ENCODE measurements at regions not wholly inside any gene's neighbourhood (a gene's known extent, or its start where the extent isn't known, plus 50 kb on each side); places are given as distances from the start of the nearest gene placed in this dataset.

GRCh38 chr18:78697446-78697845 lies 282.2 kb upstream of the SALL3 start:
- no peaks in the 10 kb centered on the region for H4K20me1 ChIP-seq (ENCODE audit: insufficient read depth, low read length)
- FAIRE-seq (no peak), ATAC-seq (no peak), DNase-seq (ENCODE audit: low spot score) (no peak)
- TF ChIP-seq NFE2 (CRISPR knock-in tag; IDR thresholded peaks at IDR 0.05) (no peak), BRF2 (CRISPR knock-in tag; IDR thresholded peaks at IDR 0.05) (no peak), DZIP1 (CRISPR knock-in tag; IDR thresholded peaks at IDR 0.05) (no peak), ZNF235 (CRISPR knock-in tag; IDR thresholded peaks at IDR 0.05; ENCODE audit: borderline replicate concordance) (no peak), ZNF598 (CRISPR knock-in tag; IDR thresholded peaks at IDR 0.05; ENCODE audit: borderline replicate concordance) (no peak)
- no peak overlapping the region for H3K9ac ChIP-seq (ENCODE audit: insufficient read depth, low read depth, low read length)
- ChIA-PET CTCF (ENCODE audit: low intra/inter-chr PET ratio, low total read pairs) (no interaction called here), POLR2A (no interaction called here)
- no peaks in the 10 kb centered on the region for H3K9me3 ChIP-seq (ENCODE audit: low read length)
- in situ Hi-C loops (cut with HindIII; ENCODE audit: extremely low pct_ligation_motif_present, low pct_unique_long_range_greater_than_20kb) (no loop called here), intact Hi-C loops (cut with micrococcal nuclease; ENCODE audit: unreplicated experiment) (no loop called here)
- no peak overlapping the region for H2AFZ ChIP-seq (ENCODE audit: low read length)
- H3K4me3 ChIP-seq (replicated peaks in 1 of 3; ENCODE audit: insufficient read depth in 1 of 3, low read depth in 2 of 3, low read length in 3 of 3) = no peak overlapping the region
- no peak overlapping the region for H3K27ac ChIP-seq (ENCODE audit: extremely low read length, insufficient read depth, low read length)
- no peaks in the 10 kb centered on the region for H3K36me3 ChIP-seq (replicated peaks in 1 of 2; ENCODE audit: control insufficient read depth in 1 of 2, insufficient read depth in 2 of 2, low read length in 2 of 2)
- peaks cover 7 to 33% of the 10 kb centered on the region in 2 experiments; a peak in 4 of 5 replicates for H3K27me3 ChIP-seq (ENCODE audit: control insufficient read depth in 1 of 2, insufficient read depth in 2 of 2, low read length in 2 of 2)
- H3K79me2 ChIP-seq (ENCODE audit: insufficient read depth, low read length) = no peaks in the 10 kb centered on the region
- no peak overlapping the region for H3K4me2 ChIP-seq (ENCODE audit: low read depth, low read length)
- no TSS peak for BruUV-seq (replicated peaks)
- WGBS (ENCODE audit: low lambda C conversion rate) = 18% methylated on average over 10 of the region's 10 CpGs
- H3K4me1 ChIP-seq (ENCODE audit: insufficient read depth, low read length) = no peaks in the 10 kb centered on the region

- no peak overlapping the region for H3K4me3 ChIP-seq (replicated peaks in 1 of 3; ENCODE audit: insufficient read depth in 1 of 3, low read depth in 2 of 3, low read length in 3 of 3)
- intact Hi-C loops (cut with micrococcal nuclease; ENCODE audit: unreplicated experiment) (no loop called here), in situ Hi-C loops (cut with HindIII; ENCODE audit: extremely low pct_ligation_motif_present, low pct_unique_long_range_greater_than_20kb) (no loop called here)
- BruUV-seq (replicated peaks) = no TSS peak
- DNase-seq (ENCODE audit: low spot score) (no peak), ATAC-seq (no peak), FAIRE-seq (no peak)
- H3K79me2 ChIP-seq (ENCODE audit: insufficient read depth, low read length) = no peaks in the 10 kb centered on the region
- ChIA-PET CTCF (ENCODE audit: low intra/inter-chr PET ratio, low total read pairs) (no interaction called here), POLR2A (no interaction called here)
- no peak overlapping the region for H3K4me2 ChIP-seq (ENCODE audit: low read depth, low read length)
- H3K9me3 ChIP-seq (ENCODE audit: low read length) = no peaks in the 10 kb centered on the region
- no peak overlapping the region for H3K9ac ChIP-seq (ENCODE audit: insufficient read depth, low read depth, low read length)
- WGBS (ENCODE audit: low lambda C conversion rate) = 2% methylated on average over 5 of the region's 5 CpGs
- H4K20me1 ChIP-seq (ENCODE audit: insufficient read depth, low read length) = no peaks in the 10 kb centered on the region
- H3K36me3 ChIP-seq (replicated peaks in 1 of 2; ENCODE audit: control insufficient read depth in 1 of 2, insufficient read depth in 2 of 2, low read length in 2 of 2) = no peaks in the 10 kb centered on the region
- peaks cover 5 to 33% of the 10 kb centered on the region in 2 experiments; a peak in 4 of 5 replicates for H3K27me3 ChIP-seq (ENCODE audit: control insufficient read depth in 1 of 2, insufficient read depth in 2 of 2, low read length in 2 of 2)
- no peaks in the 10 kb centered on the region for H3K4me1 ChIP-seq (ENCODE audit: insufficient read depth, low read length)
- H2AFZ ChIP-seq (ENCODE audit: low read length) = no peak overlapping the region
- no peak overlapping the region for H3K27ac ChIP-seq (ENCODE audit: extremely low read length, insufficient read depth, low read length)
- no peak for TF ChIP-seq ZNF235 (CRISPR knock-in tag; IDR thresholded peaks at IDR 0.05; ENCODE audit: borderline replicate concordance)
- no peak for TF ChIP-seq ZNF333 (CRISPR knock-in tag; IDR thresholded peaks at IDR 0.05; ENCODE audit: borderline replicate concordance)
- no peak for TF ChIP-seq ZNF607 (CRISPR knock-in tag; IDR thresholded peaks at IDR 0.05; ENCODE audit: borderline replicate concordance)
- no peak for TF ChIP-seq GATAD1 (CRISPR knock-in tag; IDR thresholded peaks at IDR 0.05)
- no peak for TF ChIP-seq TFDP1 (CRISPR knock-in tag; IDR thresholded peaks at IDR 0.05; ENCODE audit: borderline replicate concordance)
- no peak for TF ChIP-seq ZNF569 (CRISPR knock-in tag; IDR thresholded peaks at IDR 0.05; ENCODE audit: borderline replicate concordance)
- TF ChIP-seq MED8 (CRISPR knock-in tag; IDR thresholded peaks at IDR 0.05; ENCODE audit: insufficient replicate concordance) = no peak
- no peak for TF ChIP-seq ZNF83 (CRISPR knock-in tag; IDR thresholded peaks at IDR 0.05; ENCODE audit: borderline replicate concordance)
- TF ChIP-seq ZMYM4 (CRISPR knock-in tag; IDR thresholded peaks at IDR 0.05) = no peak
- TF ChIP-seq NFYB (CRISPR knock-in tag; IDR thresholded peaks at IDR 0.05) = no peak
- no peak for TF ChIP-seq ZNF572 (CRISPR knock-in tag; IDR thresholded peaks at IDR 0.05)
- no peak for TF ChIP-seq SAP130 (CRISPR knock-in tag; IDR thresholded peaks at IDR 0.05; ENCODE audit: low read depth)
These were observed 280.7 kb upstream of the SALL3 start for GRCh38 chr18:78698914-78699313.

Measured in HepG2 (cell line).